G401 (cell line): ENCODE measurements at regions not wholly inside any gene's neighbourhood (a gene's known extent, or its start where the extent isn't known, plus 50 kb on each side); places are given as distances from the start of the nearest gene placed in this dataset.

ENCODE experiments used
- DNase-seq: peaks from one replicate; pipeline ENCODE4 v3.0.0-alpha.2; 2015; ENCODE audit warnings: low spot score
- in situ Hi-C: cut with HindIII; loops from 2 replicates; pipeline ENCODE4 v1.10.0; 2016; ENCODE audit warnings: low sequenced_read_pairs, mixed read lengths

GRCh38 chr10:83677795-83678194, 461.5 kb upstream of the GHITM start:
- DNase-seq: no peak
- in situ Hi-C loops: no loop called here

DNA sequence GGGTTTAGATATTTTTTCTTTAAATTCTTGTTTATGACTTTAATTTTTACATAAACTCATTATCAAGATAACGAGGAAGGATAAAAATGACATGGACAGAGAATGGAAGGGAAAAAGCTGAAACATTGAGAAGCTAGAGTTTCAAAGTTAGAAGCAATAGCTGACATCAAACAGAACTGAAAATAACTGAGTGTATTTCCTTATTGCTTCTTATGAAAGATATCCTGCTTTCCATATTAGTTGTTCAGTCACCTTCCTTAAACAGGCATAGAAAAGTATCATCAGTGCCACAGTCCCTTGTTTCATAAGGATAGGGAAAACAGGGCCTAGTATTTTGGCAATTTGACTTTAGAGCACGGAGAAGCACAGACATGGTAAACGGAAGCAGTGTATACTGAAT, 460.5 kb upstream of the GHITM start:
- no peak for DNase-seq
- in situ Hi-C loops: no loop called here

GRCh38 chr10:83680470-83680891, 458.8 kb upstream of the GHITM start:
- in situ Hi-C loops: no loop called here
- no peak for DNase-seq

GRCh38 chr10:83682414-83682813, 456.9 kb upstream of the GHITM start:
- no peak for DNase-seq
- in situ Hi-C loops: no loop called here

GRCh38 chr10:83685458-83685857, 453.9 kb upstream of the GHITM start:
- in situ Hi-C loops: no loop called here
- DNase-seq: peak; percentile 8

GRCh38 chr10:83691791-83692596, 447.3 kb upstream of the GHITM start:
- in situ Hi-C loops: no loop called here
- no peak for DNase-seq

- no peak for DNase-seq
- in situ Hi-C loops: no loop called here
Measured at GRCh38 chr10:83698899-83699298, 440.4 kb upstream of the GHITM start.

DNA sequence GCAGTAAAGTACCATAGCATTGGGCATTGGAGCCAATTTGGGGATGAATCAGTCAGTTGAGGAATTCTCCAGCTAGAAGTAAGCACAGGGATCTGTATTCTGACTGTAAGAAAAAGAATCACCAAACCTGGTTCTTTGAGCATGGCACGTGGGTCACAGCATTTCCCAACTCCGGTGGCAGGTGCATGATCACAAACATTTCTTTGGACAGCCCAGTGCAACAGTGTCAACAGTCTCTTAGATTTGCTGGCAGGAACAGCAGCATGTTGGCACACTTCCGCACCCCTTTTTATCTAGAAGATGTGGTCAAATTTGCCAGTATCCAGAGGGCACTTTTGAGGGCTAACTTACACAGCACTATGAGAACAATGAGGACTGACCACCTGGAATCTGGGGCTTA, 437.5 kb upstream of the GHITM start:
- in situ Hi-C loops: no loop called here
- no peak for DNase-seq

DNA sequence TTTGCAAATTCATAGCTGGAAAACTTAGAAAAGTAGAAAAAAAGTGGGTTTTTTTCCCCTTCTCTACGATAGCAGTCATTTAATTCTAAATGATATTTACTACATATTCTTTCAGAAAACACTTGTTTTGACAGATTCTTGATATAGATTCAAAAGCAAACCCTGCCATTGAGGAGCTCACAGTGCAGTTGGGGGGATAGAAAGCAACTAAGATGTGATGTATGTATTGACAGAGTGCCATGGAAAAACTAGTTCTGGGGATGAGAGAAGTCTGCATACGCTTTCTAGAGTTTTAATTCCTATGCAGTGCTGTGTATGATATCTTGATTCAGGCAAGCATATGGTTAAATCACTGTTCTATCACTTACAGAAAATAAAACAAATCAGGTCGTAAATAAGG, 436.6 kb upstream of the GHITM start:
- in situ Hi-C loops: no loop called here
- DNase-seq: no peak

GRCh38 chr10:83706120-83706519, 433.2 kb upstream of the GHITM start:
- in situ Hi-C loops: no loop called here
- no peak for DNase-seq

- in situ Hi-C loops: no loop called here
Measured at GRCh38 chr10:83706952-83707582, 432.2 kb upstream of the GHITM start.

GRCh38 chr10:83713423-83713822, 425.9 kb upstream of the GHITM start:
- no peak for DNase-seq
- in situ Hi-C loops: no loop called here

More at GRCh38 chr10:83706952-83707582, 432.2 kb upstream of the GHITM start:
- no peak for DNase-seq

GRCh38 chr10:83723080-83723479, 416.2 kb upstream of the GHITM start:
- peak; percentile 34 for DNase-seq
- in situ Hi-C loops: no loop called here

DNA sequence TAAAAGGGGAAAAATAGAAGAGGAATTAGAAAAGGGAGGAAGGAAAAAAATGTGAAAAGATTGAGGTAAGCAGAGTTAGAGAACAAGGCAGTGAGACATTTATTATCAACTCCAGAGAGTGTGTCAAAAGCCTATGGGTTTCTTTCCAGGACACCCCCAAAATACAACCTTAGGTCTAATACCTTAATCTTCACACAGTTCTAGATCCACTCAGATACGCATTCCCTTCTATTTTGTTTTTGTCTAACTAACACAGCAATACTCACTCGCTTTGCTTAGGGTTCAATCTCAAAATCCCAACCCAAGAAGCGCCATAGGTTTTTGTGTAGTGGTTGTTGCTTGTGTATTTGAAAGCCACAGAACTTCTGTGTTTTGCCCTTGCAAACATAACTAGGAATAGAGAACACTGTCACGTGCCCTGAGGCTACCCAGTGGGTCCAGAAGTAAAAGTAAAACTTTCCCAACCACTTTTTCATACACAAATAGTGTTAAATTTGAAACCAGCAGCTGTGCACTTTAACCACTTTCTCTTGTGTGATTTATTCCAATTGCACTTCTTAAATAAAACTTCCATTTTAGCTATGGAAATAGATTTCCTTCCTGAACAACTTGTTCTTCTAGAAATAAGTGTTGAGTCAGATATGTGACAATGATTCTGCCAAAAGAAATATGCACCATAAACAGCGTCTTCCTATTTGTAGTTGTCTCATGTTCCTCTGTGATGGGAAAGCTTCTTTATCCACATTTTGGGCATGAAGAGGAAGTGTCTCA, 414.7 kb upstream of the GHITM start:
- no peak for DNase-seq
- in situ Hi-C loops: no loop called here

- in situ Hi-C loops: no loop called here
- DNase-seq: no peak
Measured at GRCh38 chr10:83725567-83725966, 413.7 kb upstream of the GHITM start.

DNA sequence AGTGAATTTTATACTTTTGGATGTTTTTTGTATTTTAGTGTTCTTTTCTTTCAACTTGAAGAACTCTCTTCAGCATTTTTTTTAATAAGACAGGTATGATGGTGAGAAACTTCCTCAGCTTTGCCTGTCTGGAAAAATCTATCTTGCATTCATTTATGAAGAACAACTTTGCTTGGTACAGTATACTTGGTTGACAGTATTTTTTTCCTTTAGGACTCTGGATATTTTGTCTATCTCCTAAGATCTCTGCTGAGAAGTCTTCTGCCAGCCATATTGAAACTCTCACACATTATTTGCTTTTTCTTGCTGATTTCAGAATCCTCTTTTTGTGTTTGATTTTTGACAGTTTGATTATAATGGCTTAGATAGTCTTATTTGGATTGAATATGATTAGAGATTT, 405.0 kb upstream of the GHITM start:
- in situ Hi-C loops: no loop called here
- no peak for DNase-seq

- DNase-seq: no peak
- in situ Hi-C loops: no loop called here
Measured at GRCh38 chr10:83736008-83736407, 403.3 kb upstream of the GHITM start.

GRCh38 chr10:83750604-83751003, 388.7 kb upstream of the GHITM start:
- in situ Hi-C loops: no loop called here
- DNase-seq: no peak

DNA sequence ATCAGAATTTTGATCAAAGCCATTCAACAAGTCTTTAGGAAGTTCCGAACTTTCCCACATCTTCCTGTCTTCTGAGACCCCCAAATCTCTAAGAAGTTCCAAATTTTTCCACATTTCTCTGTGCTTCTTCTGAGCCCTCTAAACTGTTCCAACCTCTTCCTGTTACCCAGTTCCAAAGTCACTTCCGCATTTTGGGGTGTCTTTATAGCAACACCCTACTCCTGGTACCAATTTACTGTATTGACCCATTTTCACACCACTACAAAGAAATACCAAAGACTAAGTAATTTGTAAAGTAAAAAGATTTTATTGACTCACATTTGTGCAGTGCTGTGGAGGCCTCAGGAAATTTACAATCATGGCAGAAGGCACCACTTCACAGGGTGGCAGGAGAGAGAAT, 385.8 kb upstream of the GHITM start:
- DNase-seq: no peak
- in situ Hi-C loops: no loop called here

DNA sequence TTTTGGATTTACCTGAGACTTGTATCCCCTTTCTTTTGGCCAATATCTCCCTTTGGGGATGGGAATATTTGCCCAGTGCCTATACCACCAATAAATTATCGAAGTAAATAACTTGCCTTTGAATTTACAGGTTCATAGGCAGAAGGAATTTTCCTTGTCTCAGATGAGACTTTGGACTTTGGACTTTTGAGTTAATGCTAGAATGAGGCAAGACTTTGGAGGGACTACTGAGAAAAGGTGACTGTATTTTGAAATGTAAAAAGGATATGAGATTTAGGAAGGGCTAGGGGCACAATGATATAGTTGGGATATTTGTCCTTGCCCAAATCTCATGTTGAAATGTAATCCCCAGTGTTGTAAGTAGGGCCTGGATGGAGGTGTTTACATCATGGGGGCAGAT, 384.5 kb upstream of the GHITM start:
- DNase-seq: no peak
- in situ Hi-C loops: no loop called here
